Activated CD4-positive, alpha-beta T cell treated with anti-CD3 and anti-CD28 coated beads, Interleukin-2, amount 10 ng/mL, durations not matched to agents 7 days and 5 days (primary cell): ENCODE measurements at regions not wholly inside any gene's neighbourhood (a gene's known extent, or its start where the extent isn't known, plus 50 kb on each side); places are given as distances from the start of the nearest gene placed in this dataset.
"Not testable (repeated sequence)": the region's sequence is repeated elsewhere in the genome, so short reads cannot be mapped to it uniquely, and the experiment has no call there.

Experiments
- CTCF ChIA-PET: fragments of 350-600 bp; sonication (Branson Sonifier 250); formaldehyde crosslinking; loops from one replicate; lab custom pipeline; 2021; ENCODE audit warnings: antibody characterized with exemption; lab: Charles Lee
- POLR2A ChIA-PET: fragments of 350-600 bp; sonication (Branson Sonifier 250); formaldehyde crosslinking; loops from one replicate; lab custom pipeline; 2021; ENCODE audit warnings: antibody characterized with exemption; lab: Charles Lee
- DNase-seq: peaks from one replicate; pipeline ENCODE4 v3.0.0-alpha.2; 2020
- H3K27ac Mint-ChIP-seq: one replicate; pipeline ENCODE4 v1.8.0; 2021; ENCODE audit warnings: mild to moderate bottlenecking, moderate library complexity, mixed read lengths
- H3K27me3 Mint-ChIP-seq: one replicate; pipeline ENCODE4 v1.8.0; 2021; ENCODE audit warnings: mixed read lengths
- H3K36me3 Mint-ChIP-seq: one replicate; pipeline ENCODE4 v1.8.0; 2021; ENCODE audit warnings: low read depth, mixed read lengths
- H3K4me1 Mint-ChIP-seq: one replicate; pipeline ENCODE4 v1.8.0; 2021; ENCODE audit warnings: mixed read lengths
- H3K4me3 Mint-ChIP-seq: one replicate; pipeline ENCODE4 v1.8.0; 2021; ENCODE audit warnings: mild to moderate bottlenecking, moderate library complexity, mixed read lengths
- H3K9me3 Mint-ChIP-seq: one replicate; pipeline ENCODE4 v1.8.0; 2021; ENCODE audit warnings: mixed read lengths

- no peak overlapping the region for H3K4me3 Mint-ChIP-seq
- CTCF ChIA-PET = no interaction called here
- POLR2A ChIA-PET = no interaction called here
- H3K27ac Mint-ChIP-seq = no peak overlapping the region
- no peaks in the 10 kb centered on the region for H3K9me3 Mint-ChIP-seq
- no peaks in the 10 kb centered on the region for H3K36me3 Mint-ChIP-seq
- H3K4me1 Mint-ChIP-seq = no peaks in the 10 kb centered on the region
- no peak for DNase-seq
- peaks cover 12% of the 10 kb centered on the region for H3K27me3 Mint-ChIP-seq
These were observed 82.5 kb upstream of the SERPINE2 start for GRCh38 chr2:224121406-224122067.

- no peak overlapping the region for H3K4me3 Mint-ChIP-seq
- H3K27me3 Mint-ChIP-seq = peaks cover 12% of the 10 kb centered on the region
- no peaks in the 10 kb centered on the region for H3K36me3 Mint-ChIP-seq
- H3K9me3 Mint-ChIP-seq = peaks cover under 1% of the 10 kb centered on the region
- CTCF ChIA-PET = no interaction called here
- H3K27ac Mint-ChIP-seq = no peak overlapping the region
- no peaks in the 10 kb centered on the region for H3K4me1 Mint-ChIP-seq
- POLR2A ChIA-PET = no interaction called here
- no peak for DNase-seq
These were observed 81.9 kb upstream of the SERPINE2 start for GRCh38 chr2:224120986-224121385.

- peaks cover 15% of the 10 kb centered on the region for H3K27me3 Mint-ChIP-seq
- H3K27ac Mint-ChIP-seq, POLR2A ChIA-PET, H3K9me3 Mint-ChIP-seq, DNase-seq, H3K4me3 Mint-ChIP-seq, H3K4me1 Mint-ChIP-seq, CTCF ChIA-PET, H3K36me3 Mint-ChIP-seq: not testable (repeated sequence)
These were observed 80.8 kb upstream of the SERPINE2 start for GRCh38 chr2:224119846-224120245.

DNA sequence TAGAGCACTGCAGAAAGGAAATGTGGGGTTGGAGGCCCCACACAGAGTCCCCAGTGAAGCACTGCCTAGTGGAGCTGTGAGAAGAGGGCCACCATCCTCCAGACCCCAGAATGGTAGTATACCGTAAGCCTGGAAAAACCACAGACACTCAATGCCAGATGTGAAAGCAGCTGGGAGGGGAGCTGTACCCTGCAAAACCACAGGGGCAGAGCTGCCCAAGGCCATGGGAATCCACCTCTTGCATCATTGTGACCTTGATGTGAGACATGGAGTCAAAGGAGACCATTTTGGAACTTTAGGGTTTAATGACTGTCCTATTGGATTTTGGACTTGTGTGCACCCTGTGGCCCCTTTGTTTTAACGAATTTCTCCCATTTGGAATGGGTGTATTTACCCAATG lies 75.3 kb upstream of the SERPINE2 start:
- Mint-ChIP-seq H3K27me3 (peaks cover 16% of the 10 kb centered on the region), H3K4me1 (no peaks in the 10 kb centered on the region), H3K36me3 (no peaks in the 10 kb centered on the region), H3K9me3 (peaks cover 4% of the 10 kb centered on the region), H3K4me3 (no peak overlapping the region), H3K27ac (no peak overlapping the region)
- ChIA-PET CTCF (no interaction called here), POLR2A (no interaction called here)
- DNase-seq = no peak

DNA sequence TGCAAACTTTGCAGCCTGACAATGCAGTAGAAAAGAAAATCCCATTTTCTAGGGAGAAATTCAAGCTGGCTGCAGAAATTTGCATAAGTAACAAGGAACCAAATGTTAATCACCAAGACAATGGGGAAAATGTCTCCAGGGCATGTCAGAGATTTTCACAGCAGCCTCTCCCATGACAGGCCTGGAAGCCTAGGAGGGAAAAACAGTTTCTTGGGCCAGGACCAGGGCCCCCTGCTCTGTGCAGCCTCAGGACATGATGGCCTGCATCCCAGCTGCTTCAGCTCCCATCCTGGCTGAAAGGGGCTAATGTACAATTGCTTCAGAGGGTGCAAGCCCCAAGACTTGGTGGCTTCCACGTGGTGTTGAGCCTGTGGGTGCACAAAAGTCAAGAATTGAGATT lies 74.8 kb upstream of the SERPINE2 start:
- POLR2A ChIA-PET, CTCF ChIA-PET, H3K36me3 Mint-ChIP-seq, DNase-seq, H3K9me3 Mint-ChIP-seq, H3K27ac Mint-ChIP-seq, H3K4me3 Mint-ChIP-seq, H3K4me1 Mint-ChIP-seq: not testable (repeated sequence)
- H3K27me3 Mint-ChIP-seq = peaks cover 16% of the 10 kb centered on the region

DNA sequence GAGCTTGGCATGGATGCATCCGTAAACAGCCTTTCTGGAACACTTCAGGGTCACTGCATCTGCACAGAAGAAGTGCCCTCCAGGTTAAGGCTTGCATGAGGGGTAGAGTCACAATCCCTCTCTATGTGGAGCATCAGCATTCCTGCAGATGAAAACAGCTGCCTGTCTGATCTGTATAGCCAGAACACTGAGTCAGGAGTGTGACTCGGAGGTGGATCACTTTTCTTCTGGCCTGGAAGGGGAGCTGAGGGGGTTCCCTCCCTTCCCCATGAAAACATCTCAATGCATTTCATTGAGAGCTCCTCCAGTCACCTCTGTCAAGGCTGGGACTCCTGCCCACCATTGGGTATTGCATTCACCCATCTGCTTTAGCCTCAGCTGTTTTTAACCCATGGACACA lies 72.5 kb upstream of the SERPINE2 start:
- H3K27me3 Mint-ChIP-seq = peaks cover 6% of the 10 kb centered on the region
- ChIA-PET POLR2A (no interaction called here), CTCF (no interaction called here)
- H3K27ac Mint-ChIP-seq = no peak overlapping the region
- DNase-seq = no peak
- H3K4me3 Mint-ChIP-seq = no peak overlapping the region
- H3K36me3 Mint-ChIP-seq = no peaks in the 10 kb centered on the region
- H3K4me1 Mint-ChIP-seq = no peaks in the 10 kb centered on the region
- peaks cover 4% of the 10 kb centered on the region for H3K9me3 Mint-ChIP-seq

DNA sequence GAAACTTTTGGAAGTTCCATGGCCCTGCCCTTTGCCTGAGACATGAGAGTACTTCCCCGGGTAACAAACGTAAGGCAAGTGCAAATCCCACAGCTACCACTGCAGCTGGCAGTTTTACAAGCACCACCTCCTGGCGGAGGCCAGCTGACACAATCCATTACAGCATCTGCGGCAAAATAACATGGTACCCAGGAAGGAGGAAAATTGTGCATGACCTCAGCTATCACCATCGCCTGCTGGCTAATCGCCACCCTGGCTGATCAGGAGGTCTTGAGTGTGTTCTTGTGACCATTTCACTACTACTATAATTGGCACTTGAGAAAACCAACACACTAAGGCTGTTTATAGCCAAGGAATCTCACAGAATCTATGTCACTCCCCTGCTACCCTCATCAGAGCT lies 71.7 kb upstream of the SERPINE2 start:
- no peaks in the 10 kb centered on the region for H3K4me1 Mint-ChIP-seq
- no peaks in the 10 kb centered on the region for H3K36me3 Mint-ChIP-seq
- CTCF ChIA-PET = no interaction called here
- peaks cover 6% of the 10 kb centered on the region for H3K27me3 Mint-ChIP-seq
- H3K27ac Mint-ChIP-seq = no peak overlapping the region
- peaks cover 2% of the 10 kb centered on the region for H3K9me3 Mint-ChIP-seq
- no peak overlapping the region for H3K4me3 Mint-ChIP-seq
- DNase-seq = no peak
- POLR2A ChIA-PET = no interaction called here

DNA sequence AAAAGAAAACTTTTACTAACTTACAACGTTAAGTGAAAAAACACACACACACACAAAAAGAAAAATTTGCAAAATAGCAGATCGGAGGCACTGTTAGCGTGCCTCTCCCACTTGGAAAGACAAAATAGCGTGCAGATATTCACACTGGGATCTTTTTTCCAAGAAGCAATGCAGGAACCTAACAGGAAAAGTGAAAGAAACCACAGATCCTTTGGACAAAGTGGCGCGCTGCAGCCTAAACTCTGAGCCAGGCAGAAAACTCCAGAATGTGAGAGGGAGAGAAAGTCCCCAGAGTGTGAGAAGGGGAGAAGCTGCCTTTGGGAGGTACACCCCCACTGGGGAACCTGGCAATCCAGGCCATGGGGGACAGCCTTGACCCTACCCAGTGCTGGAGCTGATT lies 70.7 kb upstream of the SERPINE2 start:
- Mint-ChIP-seq H3K27me3 (peaks cover 3% of the 10 kb centered on the region), H3K4me1 (no peaks in the 10 kb centered on the region), H3K9me3 (no peaks in the 10 kb centered on the region), H3K27ac (no peak overlapping the region), H3K36me3 (no peaks in the 10 kb centered on the region), H3K4me3 (no peak overlapping the region)
- no peak for DNase-seq
- CTCF ChIA-PET = no interaction called here
- POLR2A ChIA-PET = no interaction called here

DNA sequence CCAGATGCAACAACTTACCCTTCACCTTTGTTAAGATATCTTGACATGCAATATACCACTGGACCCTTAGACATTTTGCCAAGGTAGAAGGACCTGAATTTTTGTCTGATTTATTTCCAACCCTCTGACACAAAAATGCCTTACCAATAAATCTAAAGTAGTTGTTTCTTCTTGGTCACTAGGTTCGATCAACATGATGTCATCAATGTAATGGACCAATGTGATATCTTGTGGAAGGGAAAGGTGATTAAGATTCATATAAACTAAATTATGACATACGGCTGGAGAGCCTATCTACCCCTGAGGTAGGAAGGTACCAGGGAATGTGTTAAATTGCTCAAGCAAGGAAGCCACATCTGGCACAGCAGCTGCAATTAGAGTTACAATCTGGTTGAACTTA lies 67.7 kb upstream of the SERPINE2 start:
- Mint-ChIP-seq H3K36me3 (no peaks in the 10 kb centered on the region), H3K27ac (no peak overlapping the region), H3K27me3 (peaks cover 6% of the 10 kb centered on the region), H3K9me3 (no peaks in the 10 kb centered on the region), H3K4me1 (no peaks in the 10 kb centered on the region), H3K4me3 (no peak overlapping the region)
- POLR2A ChIA-PET = no interaction called here
- CTCF ChIA-PET = no interaction called here
- no peak for DNase-seq

GRCh38 chr2:224104668-224105386 lies 65.7 kb upstream of the SERPINE2 start:
- Mint-ChIP-seq H3K9me3 (no peaks in the 10 kb centered on the region), H3K27ac (no peak overlapping the region), H3K27me3 (peaks cover 6% of the 10 kb centered on the region), H3K36me3 (no peaks in the 10 kb centered on the region), H3K4me3 (no peak overlapping the region), H3K4me1 (no peaks in the 10 kb centered on the region)
- POLR2A ChIA-PET = no interaction called here
- DNase-seq = no peak
- CTCF ChIA-PET = no interaction called here

- Mint-ChIP-seq H3K9me3 (no peaks in the 10 kb centered on the region), H3K27ac (no peak overlapping the region), H3K4me1 (no peaks in the 10 kb centered on the region), H3K4me3 (no peak overlapping the region), H3K36me3 (no peaks in the 10 kb centered on the region), H3K27me3 (peaks cover 3% of the 10 kb centered on the region)
- no peak for DNase-seq
- ChIA-PET CTCF (no interaction called here), POLR2A (no interaction called here)
These were observed 64.6 kb upstream of the SERPINE2 start for GRCh38 chr2:224103651-224104050.

DNA sequence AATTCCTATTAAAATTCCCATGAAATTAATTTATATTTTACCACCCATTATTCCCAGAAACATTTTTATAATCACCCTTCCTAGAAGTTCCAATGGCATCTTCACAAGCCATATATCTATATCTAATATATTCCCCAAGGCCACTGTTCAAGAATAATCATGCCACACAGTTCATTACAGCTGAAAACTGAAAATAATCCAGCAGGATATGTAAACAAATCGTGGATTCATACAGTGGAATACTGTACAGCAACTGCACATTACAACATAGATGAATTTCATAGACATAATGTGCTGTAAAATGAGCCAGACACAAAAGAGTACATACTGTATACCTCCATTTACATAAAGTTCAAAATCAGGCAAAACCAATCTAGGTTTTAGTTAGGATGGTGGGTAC lies 63.9 kb upstream of the SERPINE2 start:
- no peaks in the 10 kb centered on the region for H3K4me1 Mint-ChIP-seq
- no peaks in the 10 kb centered on the region for H3K9me3 Mint-ChIP-seq
- no peaks in the 10 kb centered on the region for H3K36me3 Mint-ChIP-seq
- ChIA-PET POLR2A (no interaction called here), CTCF (no interaction called here)
- no peak overlapping the region for H3K4me3 Mint-ChIP-seq
- H3K27ac Mint-ChIP-seq = no peak overlapping the region
- peaks cover 3% of the 10 kb centered on the region for H3K27me3 Mint-ChIP-seq
- no peak for DNase-seq

- CTCF ChIA-PET = no interaction called here
- no peak for DNase-seq
- H3K27ac Mint-ChIP-seq = no peak overlapping the region
- POLR2A ChIA-PET = no interaction called here
- no peaks in the 10 kb centered on the region for H3K4me1 Mint-ChIP-seq
- no peak overlapping the region for H3K4me3 Mint-ChIP-seq
- no peaks in the 10 kb centered on the region for H3K36me3 Mint-ChIP-seq
- H3K27me3 Mint-ChIP-seq = peaks cover 3% of the 10 kb centered on the region
- H3K9me3 Mint-ChIP-seq = no peaks in the 10 kb centered on the region
These were observed 62.9 kb upstream of the SERPINE2 start for GRCh38 chr2:224101820-224102630.
